CD1c-positive myeloid dendritic cell (primary cell): ENCODE measurements at regions not wholly inside any gene's neighbourhood (a gene's known extent, or its start where the extent isn't known, plus 50 kb on each side); places are given as distances from the start of the nearest gene placed in this dataset.

ENCODE experiments used
- DNase-seq: peaks from one replicate; pipeline ENCODE4 v3.0.0-alpha.2; 2016; ENCODE audit errors: extremely low spot score

GRCh38 chr1:96360036-96360795, 361.4 kb upstream of the PTBP2 start:
- DNase-seq: no peak

- peak; percentile 61 for DNase-seq
These were observed 360.2 kb upstream of the PTBP2 start for GRCh38 chr1:96361271-96361856.

- no peak for DNase-seq
These were observed 359.6 kb upstream of the PTBP2 start for GRCh38 chr1:96361961-96362360.

- peak; percentile 74 for DNase-seq
These were observed 359.0 kb upstream of the PTBP2 start for GRCh38 chr1:96362623-96363022.

- no peak for DNase-seq
These were observed 357.8 kb upstream of the PTBP2 start for GRCh38 chr1:96363826-96364225.

- DNase-seq: no peak
These were observed 357.0 kb upstream of the PTBP2 start for GRCh38 chr1:96364576-96364975.

GRCh38 chr1:96365076-96365475, 356.5 kb upstream of the PTBP2 start:
- no peak for DNase-seq

GRCh38 chr1:96365596-96366390, 355.8 kb upstream of the PTBP2 start:
- no peak for DNase-seq

- DNase-seq: no peak
These were observed 355.1 kb upstream of the PTBP2 start for GRCh38 chr1:96366516-96366915.

- DNase-seq: no peak
These were observed 353.8 kb upstream of the PTBP2 start for GRCh38 chr1:96367791-96368190.

- no peak for DNase-seq
These were observed 350.8 kb upstream of the PTBP2 start for GRCh38 chr1:96370757-96371156.

- DNase-seq: no peak
These were observed 348.7 kb upstream of the PTBP2 start for GRCh38 chr1:96372881-96373280.

- no peak for DNase-seq
These were observed 347.4 kb upstream of the PTBP2 start for GRCh38 chr1:96374076-96374762.

- no peak for DNase-seq
These were observed 344.7 kb upstream of the PTBP2 start for GRCh38 chr1:96376846-96377245.

- no peak for DNase-seq
These were observed 337.0 kb upstream of the PTBP2 start for GRCh38 chr1:96384611-96385010.

GRCh38 chr1:96387785-96388184, 333.8 kb upstream of the PTBP2 start:
- no peak for DNase-seq

GRCh38 chr1:96388421-96389310, 332.9 kb upstream of the PTBP2 start:
- DNase-seq: no peak

- no peak for DNase-seq
These were observed 321.5 kb upstream of the PTBP2 start for GRCh38 chr1:96400089-96400488.

GRCh38 chr1:96409087-96409486, 312.5 kb upstream of the PTBP2 start:
- DNase-seq: no peak

- no peak for DNase-seq
These were observed 311.9 kb upstream of the PTBP2 start for GRCh38 chr1:96409689-96410088.

- no peak for DNase-seq
These were observed 310.6 kb upstream of the PTBP2 start for GRCh38 chr1:96411006-96411405.
